PFSK-1 (cell line): ENCODE measurements at regions not wholly inside any gene's neighbourhood (a gene's known extent, or its start where the extent isn't known, plus 50 kb on each side); places are given as distances from the start of the nearest gene placed in this dataset.

Experiments used
- FOXP2 ChIP-seq: optimal IDR thresholded peaks from 2 replicates; pipeline ENCODE3; 2011; ENCODE audit warnings: borderline replicate concordance, control low read depth, inconsistent platforms; ENCODE audit not compliant: insufficient read depth; ENCODE audit errors: extremely low read length, extremely low read depth
- POLR2AphosphoS5 ChIP-seq: IDR thresholded peaks from 2 replicates; pipeline ENCODE4 v1.6.1; 2012; ENCODE audit warnings: low read depth, mild to moderate bottlenecking, control low read depth, low read length, moderate library complexity
- TF ChIP-seq, protein P1 (sequence below), 2 experiments: IDR thresholded peaks; 2 replicates each; pipeline versions ENCODE4 v1.6.1 to v1.8.0; 2011 to 2012; ENCODE audit warnings: low read depth in 2 of 2, low read length in 2 of 2, control low read depth in 1 of 2, inconsistent platforms in 1 of 2, mild to moderate bottlenecking in 1 of 2, moderate library complexity in 1 of 2; ENCODE audit not compliant: insufficient read depth in 1 of 2

DNA sequence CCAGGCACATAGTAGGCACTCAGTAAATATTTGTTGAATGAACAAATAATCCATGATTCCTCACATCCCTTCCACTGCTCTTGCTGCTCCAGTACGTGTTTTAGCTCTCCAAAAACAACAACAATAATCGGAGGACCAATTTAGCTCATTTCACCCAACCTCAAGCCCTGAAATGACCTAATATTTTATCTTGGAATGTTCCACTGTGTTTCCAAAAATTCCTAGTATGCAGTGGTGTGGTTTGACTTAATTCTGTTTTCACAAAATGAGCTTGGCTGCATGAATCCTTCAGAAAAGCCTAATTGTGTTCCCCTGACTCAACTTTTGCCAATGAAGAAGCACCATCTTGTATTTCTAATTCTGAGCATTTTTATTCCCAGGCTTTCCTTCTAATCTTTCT, 168.0 kb upstream of the PHACTR1 start:
- no peak for TF ChIP-seq POLR2AphosphoS5
- TF ChIP-seq, protein P1, sequence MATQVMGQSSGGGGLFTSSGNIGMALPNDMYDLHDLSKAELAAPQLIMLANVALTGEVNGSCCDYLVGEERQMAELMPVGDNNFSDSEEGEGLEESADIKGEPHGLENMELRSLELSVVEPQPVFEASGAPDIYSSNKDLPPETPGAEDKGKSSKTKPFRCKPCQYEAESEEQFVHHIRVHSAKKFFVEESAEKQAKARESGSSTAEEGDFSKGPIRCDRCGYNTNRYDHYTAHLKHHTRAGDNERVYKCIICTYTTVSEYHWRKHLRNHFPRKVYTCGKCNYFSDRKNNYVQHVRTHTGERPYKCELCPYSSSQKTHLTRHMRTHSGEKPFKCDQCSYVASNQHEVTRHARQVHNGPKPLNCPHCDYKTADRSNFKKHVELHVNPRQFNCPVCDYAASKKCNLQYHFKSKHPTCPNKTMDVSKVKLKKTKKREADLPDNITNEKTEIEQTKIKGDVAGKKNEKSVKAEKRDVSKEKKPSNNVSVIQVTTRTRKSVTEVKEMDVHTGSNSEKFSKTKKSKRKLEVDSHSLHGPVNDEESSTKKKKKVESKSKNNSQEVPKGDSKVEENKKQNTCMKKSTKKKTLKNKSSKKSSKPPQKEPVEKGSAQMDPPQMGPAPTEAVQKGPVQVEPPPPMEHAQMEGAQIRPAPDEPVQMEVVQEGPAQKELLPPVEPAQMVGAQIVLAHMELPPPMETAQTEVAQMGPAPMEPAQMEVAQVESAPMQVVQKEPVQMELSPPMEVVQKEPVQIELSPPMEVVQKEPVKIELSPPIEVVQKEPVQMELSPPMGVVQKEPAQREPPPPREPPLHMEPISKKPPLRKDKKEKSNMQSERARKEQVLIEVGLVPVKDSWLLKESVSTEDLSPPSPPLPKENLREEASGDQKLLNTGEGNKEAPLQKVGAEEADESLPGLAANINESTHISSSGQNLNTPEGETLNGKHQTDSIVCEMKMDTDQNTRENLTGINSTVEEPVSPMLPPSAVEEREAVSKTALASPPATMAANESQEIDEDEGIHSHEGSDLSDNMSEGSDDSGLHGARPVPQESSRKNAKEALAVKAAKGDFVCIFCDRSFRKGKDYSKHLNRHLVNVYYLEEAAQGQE (IDR thresholded peaks at IDR 0.05; ENCODE audit: insufficient read depth in 1 of 2, low read depth in 2 of 2, low read length in 2 of 2): no peak
- no peak for TF ChIP-seq FOXP2
